Liver (tissue), 7 donors: ENCODE measurements at regions not wholly inside any gene's neighbourhood (a gene's known extent, or its start where the extent isn't known, plus 50 kb on each side); places are given as distances from the start of the nearest gene placed in this dataset.

Experiments
- DNase-seq: peaks from one replicate; pipeline ENCODE4 v3.0.0-alpha.2; 2017; ENCODE audit warnings: low spot score
- H3K27ac ChIP-seq, 2 donors: one replicate each; pipeline ENCODE4 v1.7.0; 2013; ENCODE audit warnings: inconsistent platforms in 2 of 2, low read length in 2 of 2, control low read depth in 1 of 2, low read depth in 1 of 2, mild to moderate bottlenecking in 1 of 2
- H3K27me3 ChIP-seq, 4 donors: one replicate each; pipeline versions ENCODE4 v1.6.1 to v1.7.0; 2013; ENCODE audit warnings: low read length in 3 of 4, inconsistent platforms in 1 of 4, mild to moderate bottlenecking in 1 of 4, moderate library complexity in 1 of 4; ENCODE audit not compliant: control insufficient read depth in 4 of 4, insufficient read depth in 4 of 4
- H3K36me3 ChIP-seq, 4 donors: one replicate each; pipeline versions ENCODE4 v1.6.1 to v1.7.0; 2013; ENCODE audit warnings: low read length in 3 of 4, mild to moderate bottlenecking in 3 of 4, low read depth in 1 of 4, moderate library complexity in 1 of 4; ENCODE audit not compliant: control insufficient read depth in 4 of 4, insufficient read depth in 3 of 4
- H3K4me1 ChIP-seq, 4 donors: one replicate each; pipeline versions ENCODE4 v1.6.1 to v1.7.0; 2013; ENCODE audit warnings: low read length in 3 of 4, mild to moderate bottlenecking in 3 of 4, moderate library complexity in 1 of 4; ENCODE audit not compliant: control insufficient read depth in 4 of 4, insufficient read depth in 4 of 4
- H3K4me3 ChIP-seq, 3 donors: one replicate each; pipeline versions ENCODE4 v1.6.1 to v1.7.0; 2013; ENCODE audit warnings: low read length in 3 of 3, control low read depth in 1 of 3, low read depth in 1 of 3, mild to moderate bottlenecking in 1 of 3
- H3K9ac ChIP-seq, 2 donors: one replicate each; pipeline ENCODE4 v1.7.0; 2013; ENCODE audit warnings: low read length in 2 of 2, mild to moderate bottlenecking in 2 of 2, moderate library complexity in 2 of 2, control low read depth in 1 of 2, low read depth in 1 of 2
- H3K9me3 ChIP-seq, 4 donors: one replicate each; pipeline versions ENCODE4 v1.6.1 to v1.7.0; 2013; ENCODE audit warnings: low read length in 3 of 4; ENCODE audit not compliant: control insufficient read depth in 4 of 4
- EGR1 ChIP-seq, 2 donors: IDR thresholded peaks; 2 replicates each; pipeline ENCODE4 v1.6.1; 2016 to 2018; ENCODE audit warnings: antibody characterized with exemption in 2 of 2, low read depth in 2 of 2
- FOXA1 ChIP-seq: IDR thresholded peaks from 2 replicates; pipeline ENCODE4 v1.6.1; 2016; ENCODE audit warnings: antibody characterized with exemption
- FOXA2 ChIP-seq: IDR thresholded peaks from 2 replicates; pipeline ENCODE4 v1.6.1; 2016; ENCODE audit warnings: antibody characterized with exemption
- GABPA ChIP-seq, 2 donors: IDR thresholded peaks in 1 of 2; conservative IDR thresholded peaks in 1 of 2; 2 replicates each; pipeline ENCODE4 v1.6.1; 2016; ENCODE audit warnings: antibody characterized with exemption in 2 of 2, mild to moderate bottlenecking in 1 of 2, moderate library complexity in 1 of 2
- HNF4A ChIP-seq, 2 donors: conservative IDR thresholded peaks; 2 replicates each; pipeline ENCODE4 v1.6.1; 2016; ENCODE audit warnings: antibody characterized with exemption in 2 of 2, mild to moderate bottlenecking in 2 of 2
- JUND ChIP-seq, 2 donors: IDR thresholded peaks; 2 replicates each; pipeline ENCODE4 v1.6.1; 2016; ENCODE audit warnings: antibody characterized with exemption in 2 of 2
- NR2F2 ChIP-seq: IDR thresholded peaks from 2 replicates; pipeline ENCODE4 v1.6.1; 2016; ENCODE audit warnings: antibody characterized with exemption
- RAD21 ChIP-seq, 2 donors: IDR thresholded peaks; 2 replicates each; pipeline ENCODE4 v1.6.1; 2016; ENCODE audit warnings: antibody characterized with exemption in 2 of 2, mild to moderate bottlenecking in 2 of 2
- RXRA ChIP-seq, 2 donors: IDR thresholded peaks; 2 replicates each; pipeline ENCODE4 v1.6.1; 2017 to 2018; ENCODE audit warnings: antibody characterized with exemption in 2 of 2, mild to moderate bottlenecking in 1 of 2
- SP1 ChIP-seq: IDR thresholded peaks from 2 replicates; pipeline ENCODE4 v1.6.1; 2018; ENCODE audit warnings: antibody characterized with exemption, mild to moderate bottlenecking
- TAF1 ChIP-seq: conservative IDR thresholded peaks from 2 replicates; pipeline ENCODE4 v1.6.1; 2016; ENCODE audit warnings: antibody characterized with exemption, mild to moderate bottlenecking
- WGBS: extraction: QIAGEN DNeasy Blood & Tissue Kit; methylation state at CpG from one replicate; pipeline ENCODE4 v1.1.7; 2013; 5-methylcytosine and 5-hydroxymethylcytosine counted together
- TF ChIP-seq, protein P1 (sequence below): IDR thresholded peaks from 2 replicates; pipeline ENCODE4 v1.6.1; 2016; ENCODE audit warnings: antibody characterized with exemption
- TF ChIP-seq, protein P2 (sequence below): IDR thresholded peaks from 2 replicates; pipeline ENCODE4 v1.6.1; 2016; ENCODE audit warnings: antibody characterized with exemption
- TF ChIP-seq, protein P3 (sequence below): IDR thresholded peaks from 2 replicates; pipeline ENCODE4 v1.6.1; 2016; ENCODE audit warnings: antibody characterized with exemption, mild to moderate bottlenecking
- donor health status: healthy.
- donor health status: healthy.
- donor health status: healthy.
- donor health status: healthy.

DNA sequence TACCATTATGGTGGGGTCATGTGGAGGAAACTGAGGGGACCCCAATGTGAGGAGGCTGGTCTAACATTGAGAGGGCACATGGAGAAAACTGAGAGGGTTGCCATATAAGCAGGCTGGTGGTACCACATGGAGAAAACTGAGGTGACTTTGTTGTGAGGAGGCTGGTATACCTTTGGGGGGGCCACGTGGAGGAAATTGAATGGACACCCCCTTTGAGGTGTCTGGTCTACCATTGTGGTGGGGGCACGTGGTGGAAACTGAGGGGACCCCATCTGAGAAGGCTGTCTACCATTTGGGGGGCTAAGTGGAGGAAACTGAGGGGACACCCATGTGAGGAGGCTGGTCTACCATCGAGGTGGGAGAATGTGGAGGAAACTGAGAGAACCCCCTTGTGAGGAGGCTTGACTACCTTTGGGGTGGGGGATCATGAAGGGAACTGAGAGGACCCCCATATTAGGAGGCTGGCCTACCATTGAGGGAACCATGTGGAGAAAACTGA is 163.8 kb downstream of the FBLN2 start:
- Histone ChIP-seq H3K27ac (no peak overlapping the region), H3K9me3 (peaks cover 0 to 1% (median 0%) of the 10 kb centered on the region in 4 donors), H3K27me3 (no peaks in the 10 kb centered on the region), H3K9ac (no peak overlapping the region), H3K4me3 (no peak overlapping the region), H3K36me3 (no peaks in the 10 kb centered on the region), H3K4me1 (no peaks in the 10 kb centered on the region)
- WGBS = 48% methylated on average over 3 of the region's 3 CpGs
- TF ChIP-seq RXRA (IDR thresholded peaks at IDR 0.05) = no peak
- TF ChIP-seq, protein P1, sequence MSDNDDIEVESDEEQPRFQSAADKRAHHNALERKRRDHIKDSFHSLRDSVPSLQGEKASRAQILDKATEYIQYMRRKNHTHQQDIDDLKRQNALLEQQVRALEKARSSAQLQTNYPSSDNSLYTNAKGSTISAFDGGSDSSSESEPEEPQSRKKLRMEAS = no peak
- no peak for TF ChIP-seq HNF4A (conservative IDR thresholded peaks at IDR 0.05)
- no peak for TF ChIP-seq FOXA1
- no peak for TF ChIP-seq RAD21 (IDR thresholded peaks at IDR 0.05)
- TF ChIP-seq, protein P2, sequence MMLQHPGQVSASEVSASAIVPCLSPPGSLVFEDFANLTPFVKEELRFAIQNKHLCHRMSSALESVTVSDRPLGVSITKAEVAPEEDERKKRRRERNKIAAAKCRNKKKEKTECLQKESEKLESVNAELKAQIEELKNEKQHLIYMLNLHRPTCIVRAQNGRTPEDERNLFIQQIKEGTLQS = no peak
- TF ChIP-seq, protein P3, sequence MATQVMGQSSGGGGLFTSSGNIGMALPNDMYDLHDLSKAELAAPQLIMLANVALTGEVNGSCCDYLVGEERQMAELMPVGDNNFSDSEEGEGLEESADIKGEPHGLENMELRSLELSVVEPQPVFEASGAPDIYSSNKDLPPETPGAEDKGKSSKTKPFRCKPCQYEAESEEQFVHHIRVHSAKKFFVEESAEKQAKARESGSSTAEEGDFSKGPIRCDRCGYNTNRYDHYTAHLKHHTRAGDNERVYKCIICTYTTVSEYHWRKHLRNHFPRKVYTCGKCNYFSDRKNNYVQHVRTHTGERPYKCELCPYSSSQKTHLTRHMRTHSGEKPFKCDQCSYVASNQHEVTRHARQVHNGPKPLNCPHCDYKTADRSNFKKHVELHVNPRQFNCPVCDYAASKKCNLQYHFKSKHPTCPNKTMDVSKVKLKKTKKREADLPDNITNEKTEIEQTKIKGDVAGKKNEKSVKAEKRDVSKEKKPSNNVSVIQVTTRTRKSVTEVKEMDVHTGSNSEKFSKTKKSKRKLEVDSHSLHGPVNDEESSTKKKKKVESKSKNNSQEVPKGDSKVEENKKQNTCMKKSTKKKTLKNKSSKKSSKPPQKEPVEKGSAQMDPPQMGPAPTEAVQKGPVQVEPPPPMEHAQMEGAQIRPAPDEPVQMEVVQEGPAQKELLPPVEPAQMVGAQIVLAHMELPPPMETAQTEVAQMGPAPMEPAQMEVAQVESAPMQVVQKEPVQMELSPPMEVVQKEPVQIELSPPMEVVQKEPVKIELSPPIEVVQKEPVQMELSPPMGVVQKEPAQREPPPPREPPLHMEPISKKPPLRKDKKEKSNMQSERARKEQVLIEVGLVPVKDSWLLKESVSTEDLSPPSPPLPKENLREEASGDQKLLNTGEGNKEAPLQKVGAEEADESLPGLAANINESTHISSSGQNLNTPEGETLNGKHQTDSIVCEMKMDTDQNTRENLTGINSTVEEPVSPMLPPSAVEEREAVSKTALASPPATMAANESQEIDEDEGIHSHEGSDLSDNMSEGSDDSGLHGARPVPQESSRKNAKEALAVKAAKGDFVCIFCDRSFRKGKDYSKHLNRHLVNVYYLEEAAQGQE = no peak
- no peak for TF ChIP-seq GABPA (IDR thresholded peaks at IDR 0.05 in 1 of 2, conservative IDR thresholded peaks at IDR 0.05 in 1 of 2)
- no peak for TF ChIP-seq TAF1
- TF ChIP-seq SP1 = no peak
- TF ChIP-seq JUND (IDR thresholded peaks at IDR 0.05) = no peak
- no peak for TF ChIP-seq NR2F2
- TF ChIP-seq FOXA2 = no peak
- peak; percentile 20 for DNase-seq

DNA sequence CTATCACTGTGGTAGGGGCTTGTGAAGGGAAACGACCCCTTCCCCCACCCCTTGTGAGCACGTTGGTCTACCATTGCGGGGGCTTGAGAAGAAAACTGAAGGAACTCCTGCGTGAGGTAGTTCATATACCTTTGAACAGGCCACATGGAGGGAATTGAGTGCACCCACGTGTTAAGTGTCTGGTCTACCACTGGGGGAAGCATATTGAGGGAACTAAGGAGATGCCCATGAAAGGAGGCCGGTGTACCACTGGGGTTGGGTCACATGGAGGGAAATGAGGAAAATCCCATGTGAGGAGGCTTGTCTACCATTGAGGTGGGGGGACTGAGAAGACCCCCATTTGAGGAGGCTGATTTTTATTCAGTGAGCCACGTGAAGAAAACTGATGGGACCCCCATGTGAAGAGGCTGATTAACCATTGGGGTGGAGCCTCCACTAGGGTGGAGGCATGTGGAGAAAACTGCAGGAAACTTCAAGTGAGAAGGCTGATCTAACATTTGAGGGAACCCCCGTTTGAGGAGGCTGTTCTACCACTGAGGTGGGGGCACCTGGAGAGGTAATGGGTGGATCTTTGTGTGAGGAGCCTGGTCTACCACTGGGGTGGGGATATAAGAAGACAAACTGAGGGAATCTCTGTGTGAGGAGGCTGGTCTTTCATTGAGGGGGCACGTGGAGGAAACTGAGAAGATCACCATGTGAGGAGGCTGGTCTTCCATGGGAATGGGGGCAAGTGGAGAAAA is 163.2 kb downstream of the FBLN2 start:
- Histone ChIP-seq H3K9ac (no peak overlapping the region), H3K27ac (no peak overlapping the region), H3K36me3 (no peaks in the 10 kb centered on the region), H3K4me1 (no peaks in the 10 kb centered on the region), H3K9me3 (peaks cover 0 to 1% (median 0%) of the 10 kb centered on the region in 4 donors), H3K4me3 (no peak overlapping the region), H3K27me3 (no peaks in the 10 kb centered on the region)
- TF ChIP-seq RAD21 (IDR thresholded peaks at IDR 0.05) (no peak), NR2F2 (no peak), EGR1 (IDR thresholded peaks at IDR 0.05; ENCODE audit: low read depth in 2 of 2) (no peak), HNF4A (conservative IDR thresholded peaks at IDR 0.05) (no peak), JUND (IDR thresholded peaks at IDR 0.05) (no peak), GABPA (IDR thresholded peaks at IDR 0.05 in 1 of 2, conservative IDR thresholded peaks at IDR 0.05 in 1 of 2) (no peak), TAF1 (no peak)
- TF ChIP-seq, protein P2 = no peak
- TF ChIP-seq, protein P1 = no peak
- 60% methylated on average over 9 of the region's 9 CpGs for WGBS
- peak; percentile 17 for DNase-seq
